ENCODE measurements at regions not wholly inside any gene's neighbourhood (a gene's known extent, or its start where the extent isn't known, plus 50 kb on each side); places are given as distances from the start of the nearest gene placed in this dataset.

DNA sequence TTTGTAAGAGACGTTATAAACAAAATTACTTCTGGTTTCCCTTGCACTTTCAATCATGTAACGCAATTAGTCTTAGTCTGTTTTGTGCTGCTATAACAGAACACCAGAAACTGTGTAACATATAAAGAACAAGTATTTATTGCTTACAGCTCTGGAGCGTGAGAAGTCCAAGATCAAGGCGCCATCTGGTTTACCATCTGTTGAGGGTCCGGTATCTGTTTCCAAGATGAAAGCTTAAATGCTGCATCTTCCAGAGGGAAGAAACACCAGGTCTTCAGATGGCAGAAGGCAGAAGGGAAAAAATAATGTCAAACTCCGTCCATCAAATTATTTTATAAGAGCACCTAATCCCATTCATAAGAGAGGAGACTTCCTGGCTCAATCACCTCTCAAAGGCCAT lies 474.1 kb downstream of the PDGFC start:
- DNase-seq (ENCODE audit: low read depth in 2 of 2) = no peak

DNA sequence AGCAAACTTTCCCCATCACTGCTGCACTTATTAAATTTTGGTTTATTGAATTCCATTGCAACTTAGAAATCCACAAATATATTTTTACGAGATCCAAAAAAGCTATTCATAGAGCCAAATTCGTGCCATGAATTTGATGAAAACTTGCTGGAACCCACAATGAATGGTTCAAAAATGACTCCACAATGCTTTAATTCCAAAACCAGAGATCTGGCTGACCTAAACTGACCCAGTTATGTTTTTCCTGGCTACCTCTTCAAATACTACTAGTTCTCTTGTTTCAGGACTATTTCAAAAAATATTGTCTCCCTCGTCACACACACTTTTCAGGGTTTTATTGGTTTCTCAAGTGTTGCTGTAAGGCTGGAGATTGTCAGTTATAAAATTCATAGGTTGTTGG lies 474.8 kb downstream of the PDGFC start:
- no peak for DNase-seq (ENCODE audit: low read depth in 2 of 2)

GRCh38 chr4:156495836-156496235 lies 475.8 kb downstream of the PDGFC start:
- no peak for DNase-seq (ENCODE audit: low read depth in 2 of 2)

GRCh38 chr4:156495091-156495490 lies 476.5 kb downstream of the PDGFC start:
- DNase-seq (ENCODE audit: low read depth in 2 of 2) = no peak

DNA sequence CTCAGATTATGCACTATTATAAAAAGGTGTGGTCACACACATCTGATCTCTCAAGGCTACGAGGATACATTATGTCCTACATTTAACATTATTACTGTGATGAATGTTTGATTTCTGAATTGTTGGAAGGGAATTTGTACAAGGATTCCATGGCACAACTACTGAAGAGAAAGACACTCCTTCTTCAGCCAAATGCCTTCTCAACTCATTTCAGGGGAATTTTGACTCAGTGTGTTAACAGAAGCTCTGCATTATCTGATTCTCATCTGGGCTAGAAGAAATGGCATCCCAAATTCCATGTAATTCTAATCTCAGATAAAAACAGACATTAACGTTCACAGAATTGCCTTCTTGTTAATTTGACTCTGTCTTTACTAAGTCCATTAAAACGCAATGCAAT lies 477.7 kb downstream of the PDGFC start:
- DNase-seq (ENCODE audit: low read depth in 2 of 2) = no peak

DNA sequence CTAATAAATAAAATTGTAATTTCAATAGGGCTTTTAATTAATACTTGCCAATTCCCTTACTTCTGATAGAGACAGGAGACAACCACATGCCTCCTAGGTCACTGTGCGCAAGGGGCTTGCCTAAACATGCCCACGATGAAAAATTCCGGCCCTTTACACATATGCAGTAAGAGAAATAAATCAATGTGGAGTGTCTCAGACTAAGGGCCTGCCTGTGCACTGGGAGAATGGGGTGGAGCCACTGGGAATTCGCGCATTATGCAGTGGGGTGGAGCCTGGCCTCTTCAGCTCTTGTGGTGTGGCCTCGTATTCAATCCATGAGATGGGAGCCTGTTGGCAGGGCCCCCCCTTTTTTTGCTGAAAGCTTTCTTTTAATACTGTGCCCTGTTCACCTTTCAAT lies 484.5 kb downstream of the PDGFC start:
- no peak for DNase-seq (ENCODE audit: low read depth in 2 of 2)

- no peak for DNase-seq (ENCODE audit: low read depth in 2 of 2)
Observed at GRCh38 chr4:156481845-156482244, 489.8 kb downstream of the PDGFC start.

GRCh38 chr4:156477636-156478035 lies 494.0 kb downstream of the PDGFC start:
- DNase-seq (ENCODE audit: low read depth in 2 of 2) = no peak

GRCh38 chr4:156476359-156476758 lies 495.2 kb downstream of the PDGFC start:
- DNase-seq (ENCODE audit: low read depth in 2 of 2) = peak in 1 of 2 donors; percentile 64

DNA sequence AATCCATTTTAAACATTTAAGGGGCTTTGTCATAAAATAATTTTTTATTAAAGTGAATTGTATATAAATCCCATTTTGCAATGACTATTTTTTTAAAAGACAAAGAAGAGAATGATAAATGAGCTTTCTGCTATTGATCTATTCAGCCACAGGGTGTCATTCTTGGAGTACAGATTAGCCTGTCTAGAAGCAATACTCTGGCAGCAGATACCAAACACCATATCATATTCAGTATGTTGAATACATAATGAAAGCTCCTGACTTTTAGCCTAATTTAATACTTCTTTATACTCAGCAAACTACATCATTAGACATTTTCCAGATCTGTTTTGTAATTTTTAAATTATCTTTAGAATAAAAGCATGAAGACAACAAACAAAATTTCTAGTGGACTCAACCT lies 496.3 kb downstream of the PDGFC start:
- DNase-seq (ENCODE audit: low read depth in 2 of 2) = peak; percentile 39 to 68

- DNase-seq (ENCODE audit: low read depth in 2 of 2) = no peak
Observed at GRCh38 chr4:156473151-156473550, 498.4 kb downstream of the PDGFC start.

DNA sequence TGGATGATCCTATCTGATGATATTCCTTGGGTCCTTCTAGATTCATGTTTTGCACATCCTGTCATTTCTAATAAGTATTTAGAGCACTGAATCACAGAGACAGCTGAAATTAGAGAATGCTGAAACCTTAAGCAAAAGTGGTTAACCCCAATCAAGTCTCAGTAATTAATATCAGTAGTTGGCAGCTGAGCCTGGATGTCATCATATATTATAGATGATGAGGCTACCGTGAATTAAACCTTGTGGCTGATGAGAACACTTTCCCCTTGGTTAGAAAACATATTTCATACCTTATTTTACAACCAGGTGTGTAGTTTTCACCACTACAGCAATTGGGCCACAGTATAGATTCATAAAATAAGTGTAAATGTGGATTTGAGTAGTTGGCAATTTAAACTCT lies 499.0 kb downstream of the PDGFC start:
- no peak for DNase-seq (ENCODE audit: low read depth in 2 of 2)

- DNase-seq (ENCODE audit: low read depth in 2 of 2) = no peak
Observed at GRCh38 chr4:156459584-156459983, 505.9 kb upstream of the CTSO start.

GRCh38 chr4:156456830-156457229 lies 503.2 kb upstream of the CTSO start:
- DNase-seq (ENCODE audit: low read depth in 2 of 2) = no peak

DNA sequence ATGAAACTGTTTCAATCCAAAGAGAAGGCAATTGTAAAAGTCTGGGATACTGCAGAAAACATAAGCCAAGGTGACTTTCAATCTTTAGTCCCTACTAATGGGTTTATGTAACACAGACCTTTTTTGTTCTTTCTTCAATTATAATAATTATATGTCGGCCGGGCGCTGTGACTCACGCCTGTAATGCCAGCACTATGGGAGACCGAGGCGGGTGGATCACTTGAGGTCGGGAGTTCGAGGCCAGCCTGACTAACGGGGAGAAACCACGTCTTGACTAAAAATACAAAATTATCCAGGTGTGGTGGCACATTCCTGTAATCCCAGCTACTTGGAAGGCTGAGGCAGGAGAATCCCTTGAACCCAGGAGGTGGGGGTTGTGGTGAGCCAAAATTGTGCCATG lies 489.8 kb upstream of the CTSO start:
- DNase-seq (ENCODE audit: low read depth in 2 of 2) = no peak

- no peak for DNase-seq (ENCODE audit: low read depth in 2 of 2)
Observed at GRCh38 chr4:156442912-156443311, 489.2 kb upstream of the CTSO start.

- no peak for DNase-seq (ENCODE audit: low read depth in 2 of 2)
Observed at GRCh38 chr4:156439576-156440200, 486.0 kb upstream of the CTSO start.

DNA sequence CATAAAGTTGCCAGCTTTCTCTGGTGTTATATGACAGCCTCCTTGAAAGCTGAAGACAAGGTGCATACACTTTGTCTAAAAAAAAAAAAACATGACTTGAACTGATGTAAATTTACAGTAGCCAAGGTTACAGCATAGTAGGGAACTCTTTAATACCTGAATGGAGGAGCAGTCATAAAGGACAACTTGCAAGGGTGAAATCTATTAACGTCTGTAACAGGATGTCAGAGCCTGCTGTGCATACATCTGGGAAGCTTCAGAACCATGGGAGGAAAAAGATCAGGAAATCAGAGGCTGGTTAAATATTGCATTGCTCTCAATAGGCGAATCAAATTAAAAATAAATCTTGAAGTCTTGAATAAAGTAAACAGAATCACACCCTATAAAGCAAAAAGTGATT lies 484.0 kb upstream of the CTSO start:
- no peak for DNase-seq (ENCODE audit: low read depth in 2 of 2)

- no peak for DNase-seq (ENCODE audit: low read depth in 2 of 2)
Observed at GRCh38 chr4:156422576-156422975, 468.9 kb upstream of the CTSO start.

- DNase-seq (ENCODE audit: low read depth in 2 of 2) = no peak
Observed at GRCh38 chr4:156420623-156421022, 467.0 kb upstream of the CTSO start.

DNA sequence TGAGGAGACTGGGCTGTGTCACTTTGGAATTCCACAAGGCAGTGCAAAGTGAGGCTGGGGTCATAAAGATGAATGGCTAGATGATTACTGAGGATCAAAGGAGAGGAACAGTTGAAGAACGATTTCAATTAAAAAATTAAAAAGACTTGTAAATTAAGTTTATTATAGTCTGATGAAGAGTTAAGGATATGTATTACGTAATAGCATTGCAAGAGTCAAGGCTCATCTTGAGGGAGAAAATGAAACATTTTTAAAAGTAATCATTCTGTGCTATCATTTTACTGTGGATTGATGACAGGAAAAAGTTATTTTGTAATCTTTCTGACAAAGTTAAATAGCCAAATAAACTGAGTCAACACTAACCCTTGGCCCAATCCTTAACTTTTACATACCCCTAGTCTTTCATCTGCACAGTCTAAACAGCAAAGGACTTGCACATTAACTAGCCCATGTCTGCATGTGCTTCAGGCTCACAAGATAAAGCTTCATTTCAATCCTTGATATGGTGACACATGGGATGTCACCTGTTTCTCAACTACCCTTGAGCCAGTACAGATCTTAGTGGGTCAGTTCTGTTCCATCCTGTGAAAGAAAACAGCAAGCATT lies 465.5 kb upstream of the CTSO start:
- no peak for DNase-seq (ENCODE audit: low read depth in 2 of 2)

DNA sequence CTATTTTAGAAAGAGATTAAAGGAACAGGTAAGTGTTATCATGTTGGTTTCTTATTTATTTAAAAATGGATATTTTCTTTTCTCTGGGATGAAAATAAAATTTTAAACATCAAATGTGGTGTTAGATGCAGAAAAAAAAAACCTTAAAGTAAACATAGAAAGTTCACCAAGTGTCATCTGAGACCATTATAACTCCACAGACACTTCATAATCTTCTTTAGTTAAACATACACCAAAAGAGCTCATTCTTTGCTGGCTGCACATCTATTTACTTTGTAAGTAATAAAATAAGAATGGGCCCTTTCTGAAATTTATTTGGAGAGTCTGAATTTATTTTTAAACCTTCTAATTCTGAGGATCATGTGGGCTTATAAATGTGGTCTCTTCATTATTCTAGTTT lies 460.7 kb upstream of the CTSO start:
- DNase-seq (ENCODE audit: low read depth in 2 of 2) = no peak

GRCh38 chr4:156413239-156414135 lies 459.8 kb upstream of the CTSO start:
- no peak for DNase-seq (ENCODE audit: low read depth in 2 of 2)

Measured in dermis microvascular lymphatic vessel endothelial cell (primary cell).